HepG2 (cell line): ENCODE measurements at regions not wholly inside any gene's neighbourhood (a gene's known extent, or its start where the extent isn't known, plus 50 kb on each side); places are given as distances from the start of the nearest gene placed in this dataset.

ENCODE experiments used
- ATAC-seq: fragments of 200-7000 bp; cut with Tn5 transposase; 3 replicates; pipeline ENCODE4 v1.9.1; 2020; ENCODE audit warnings: mild to moderate bottlenecking, moderate library complexity
- BruUV-seq: library from RNA; stranded (reverse); fragments of 400-500 nt; replicated peaks from 2 replicates; lab custom pipeline; 2021; lab: Mats Ljungman, UMichigan
- CTCF ChIA-PET: fragments of 300-600 bp; formaldehyde crosslinking; extraction: SDS; loops from one replicate; lab custom pipeline; 2021; ENCODE audit warnings: low total read pairs, inconsistent platforms, low intra/inter-chr PET ratio; lab: Yijun Ruan, JAX
- POLR2A ChIA-PET: fragments of 350-600 bp; sonication (Branson Sonifier 250); formaldehyde crosslinking; loops from one replicate; lab custom pipeline; 2020; ENCODE audit warnings: antibody characterized with exemption, inconsistent platforms; lab: Yijun Ruan, JAX
- DNase-seq: peaks from one replicate; pipeline ENCODE4 v3.0.0-alpha.2; 2015; ENCODE audit warnings: low spot score
- FAIRE-seq: peaks from 3 replicates; lab custom pipeline; 2011; peaks lifted over from hg19 to GRCh38; lab: Jason Lieb, UNC
- H2AFZ ChIP-seq: one replicate; pipeline ENCODE4 v1.6.1; 2011; ENCODE audit warnings: low read length, inconsistent platforms
- H3K27ac ChIP-seq: fragments of 300-600 bp; 3 replicates; pipeline ENCODE4 v1.8.0; 2011; ENCODE audit warnings: mixed run types, mild to moderate bottlenecking, mixed read lengths, low read length, inconsistent platforms; ENCODE audit not compliant: insufficient read depth; ENCODE audit errors: extremely low read length
- H3K27me3 ChIP-seq, 2 experiments: fragments of 200-600 bp in 1 of 2; 2 replicates in 1 of 2; 3 replicates in 1 of 2; pipeline versions ENCODE4 v1.6.0 to v1.8.0; 2011; ENCODE audit warnings: low read length in 2 of 2, mild to moderate bottlenecking in 2 of 2, moderate library complexity in 2 of 2, inconsistent platforms in 1 of 2; ENCODE audit not compliant: insufficient read depth in 2 of 2, control insufficient read depth in 1 of 2
- H3K36me3 ChIP-seq, 2 experiments: fragments of 200-600 bp in 1 of 2; replicated peaks in 1 of 2; 2 replicates in 1 of 2; 3 replicates in 1 of 2; pipeline versions ENCODE4 v1.5.1 to v1.8.0; 2011; ENCODE audit warnings: low read length in 2 of 2, inconsistent platforms in 1 of 2; ENCODE audit not compliant: insufficient read depth in 2 of 2, control insufficient read depth in 1 of 2
- H3K4me1 ChIP-seq: 2 replicates; pipeline ENCODE4 v1.5.1; 2012; ENCODE audit warnings: low read length, inconsistent platforms; ENCODE audit not compliant: insufficient read depth
- H3K4me2 ChIP-seq: 2 replicates; pipeline ENCODE4 v1.6.0; 2011; ENCODE audit warnings: low read depth, low read length, inconsistent platforms
- H3K4me3 ChIP-seq, 3 experiments: fragments of 200-600 bp in 1 of 3; sonication (generic), shearing (Covaris generic) in 1 of 3; replicated peaks in 1 of 3; 2 replicates each; pipeline ENCODE4 v1.5.1; 2011 to 2016; ENCODE audit warnings: low read length in 3 of 3, inconsistent platforms in 2 of 3, low read depth in 2 of 3, mild to moderate bottlenecking in 2 of 3, control low read depth in 1 of 3, mixed read lengths in 1 of 3; ENCODE audit not compliant: insufficient read depth in 1 of 3
- H3K79me2 ChIP-seq: one replicate; pipeline ENCODE4 v1.6.1; 2011; ENCODE audit warnings: low read length, inconsistent platforms; ENCODE audit not compliant: insufficient read depth
- H3K9ac ChIP-seq: 2 replicates; pipeline ENCODE4 v1.6.0; 2011; ENCODE audit warnings: mild to moderate bottlenecking, low read depth, low read length, inconsistent platforms; ENCODE audit not compliant: insufficient read depth
- H3K9me3 ChIP-seq: 2 replicates; pipeline ENCODE4 v1.5.1; 2012; ENCODE audit warnings: mild to moderate bottlenecking, low read length
- H4K20me1 ChIP-seq: 2 replicates; pipeline ENCODE4 v1.6.0; 2011; ENCODE audit warnings: inconsistent platforms, mild to moderate bottlenecking, low read length, moderate library complexity; ENCODE audit not compliant: insufficient read depth
- FIP1L1 ChIP-seq: fragments of 200-400 bp; formaldehyde crosslinking; IDR thresholded peaks from 2 replicates; pipeline ENCODE4 v1.6.1; 2018; ENCODE audit warnings: low read depth, mild to moderate bottlenecking, low read length, moderate library complexity, borderline replicate concordance; ENCODE audit not compliant: insufficient read depth
- HMGXB3 ChIP-seq: sonication (generic); formaldehyde crosslinking; IDR thresholded peaks from 2 replicates; pipeline ENCODE4 v1.4.0; 2020; ENCODE audit warnings: missing genetic modification reagents, borderline replicate concordance
- MAFF ChIP-seq: IDR thresholded peaks from 2 replicates; pipeline ENCODE4 v1.6.1; 2011; ENCODE audit warnings: low read depth, low read length, improper control_type of control experiment
- POLR2A ChIP-seq, 2 experiments: IDR thresholded peaks; 2 replicates each; pipeline ENCODE4 v1.6.1; 2011; ENCODE audit warnings: low read depth in 2 of 2, low read length in 2 of 2, mild to moderate bottlenecking in 1 of 2, moderate library complexity in 1 of 2; ENCODE audit not compliant: insufficient read depth in 1 of 2
- PRDM15 ChIP-seq: sonication (generic); formaldehyde crosslinking; IDR thresholded peaks from 2 replicates; pipeline ENCODE4 v1.4.0; 2020; ENCODE audit warnings: missing genetic modification reagents
- SAP130 ChIP-seq: IDR thresholded peaks from 2 replicates; pipeline ENCODE4 v1.6.1; 2016; ENCODE audit warnings: low read depth
- TRIM22 ChIP-seq: fragments of 450-650 bp; IDR thresholded peaks from 2 replicates; pipeline ENCODE4 v1.6.1; 2017
- ZNF558 ChIP-seq: sonication (generic); formaldehyde crosslinking; IDR thresholded peaks from 2 replicates; pipeline ENCODE4 v1.9.0; 2022; ENCODE audit warnings: mild to moderate bottlenecking, missing genetic modification reagents, borderline replicate concordance
- ZNF577 ChIP-seq: sonication (generic); formaldehyde crosslinking; IDR thresholded peaks from 2 replicates; pipeline ENCODE4 v1.4.0; 2020; ENCODE audit warnings: mild to moderate bottlenecking, low read depth, missing genetic modification reagents, borderline replicate concordance
- ZNF749 ChIP-seq: sonication (generic); formaldehyde crosslinking; IDR thresholded peaks from 2 replicates; pipeline ENCODE4 v1.8.0; 2022; ENCODE audit warnings: mild to moderate bottlenecking, missing genetic modification reagents, moderate library complexity, borderline replicate concordance
- ZNF766 ChIP-seq: sonication (generic); formaldehyde crosslinking; IDR thresholded peaks from 2 replicates; pipeline ENCODE4 v1.5.0; 2020; ENCODE audit warnings: missing genetic modification reagents, borderline replicate concordance
- ZSCAN29 ChIP-seq: sonication (generic); formaldehyde crosslinking; conservative IDR thresholded peaks from 2 replicates; pipeline ENCODE4 v1.4.0; 2020; ENCODE audit warnings: mild to moderate bottlenecking, missing genetic modification reagents
- WGBS: methylation state at CpG from one replicate; pipeline ENCODE4 v1.1.6; 2017; ENCODE audit warnings: low lambda C conversion rate; 5-methylcytosine and 5-hydroxymethylcytosine counted together
- in situ Hi-C: cut with HindIII; loops from 2 replicates; pipeline ENCODE4 v1.10.0; 2017; ENCODE audit warnings: low pct_unique_long_range_greater_than_20kb; ENCODE audit not compliant: extremely low pct_ligation_motif_present
- intact Hi-C: fragments of 100-400 bp; cut with micrococcal nuclease; formaldehyde crosslinking; loops from one replicate; pipeline ENCODE4 v1.10.0; 2022; ENCODE audit not compliant: unreplicated experiment

GRCh38 chr6:1200409-1201101 is 111.3 kb upstream of the FOXQ1 start (continued):
- TF ChIP-seq ZNF766 (CRISPR knock-in tag) (no peak), FIP1L1 (no peak), POLR2A (IDR thresholded peaks at IDR 0.05; ENCODE audit: insufficient read depth in 1 of 2, low read depth in 2 of 2, low read length in 2 of 2) (no peak)

GRCh38 chr6:1200081-1200408 is 111.9 kb upstream of the FOXQ1 start:
- CTCF ChIA-PET, result no interaction called here
- Histone ChIP-seq H3K27ac (no peak overlapping the region), H3K9ac (no peak overlapping the region), H3K79me2 (no peaks in the 10 kb centered on the region), H3K27me3 (no peaks in the 10 kb centered on the region), H3K4me1 (peaks cover 67% of the 10 kb centered on the region)
- no peak for FAIRE-seq
- no peak for DNase-seq
- POLR2A ChIA-PET, result interaction anchor here (1.1 to 2.5 kb wide), 3 partner anchors 13 to 145 kb away, joined by 3 to 11 read pairs (median 3); partner anchors contain the start of gene FOXQ1
- TF ChIP-seq ZSCAN29 (CRISPR knock-in tag) (no peak), ZNF577 (CRISPR knock-in tag) (no peak), HMGXB3 (no peak), PRDM15 (peak; percentile 86), ZNF558 (0 out of 2 replicates have a peak, but pooled peaks have one; percentile 39), SAP130 (no peak), ZNF749 (CRISPR knock-in tag) (no peak), TRIM22 (no peak), MAFF (no peak)
- TF ChIP-seq, all 625 proteins: peak for 2
- Histone ChIP-seq H3K9me3 (peaks cover 6% of the 10 kb centered on the region; the same call in 1 of the 2 replicates), H4K20me1 (no peaks in the 10 kb centered on the region; the same call in 1 of the 2 replicates), H2AFZ (no peak overlapping the region), H3K4me2 (no peak overlapping the region), H3K4me3 (no peak overlapping the region), H3K36me3 (peaks cover 2 to 12% of the 10 kb centered on the region in 2 experiments; a peak in 4 of 5 replicates)
- ATAC-seq, result peak; percentile 23; the same call in 2 of the 3 replicates
- BruUV-seq, result no TSS peak
- in situ Hi-C loops (no loop called here), intact Hi-C loops (no loop called here)
- WGBS, result 89% methylated on average over 2 of the region's 2 CpGs
